ENCODE measurements at regions not wholly inside any gene's neighbourhood (a gene's known extent, or its start where the extent isn't known, plus 50 kb on each side); places are given as distances from the start of the nearest gene placed in this dataset.

- TF ChIP-seq CTCF (IDR thresholded peaks at IDR 0.05) (no peak), POLR2A (IDR thresholded peaks at IDR 0.05) (no peak)
Observed at GRCh38 chr15:93205413-93205812, 116.4 kb upstream of the RGMA start.
